ENCODE measurements at regions not wholly inside any gene's neighbourhood (a gene's known extent, or its start where the extent isn't known, plus 50 kb on each side); places are given as distances from the start of the nearest gene placed in this dataset.

- TF ChIP-seq CTCF (IDR thresholded peaks at IDR 0.05): no peak
- Histone ChIP-seq H3K4me2 (replicated peaks; ENCODE audit: extremely low read depth, low read length, poor library complexity, severe bottlenecking) (no peak overlapping the region), H3K9me3 (replicated peaks in 1 of 2; ENCODE audit: control insufficient read depth in 1 of 2, insufficient read depth in 1 of 2, low read length in 2 of 2) (peaks cover 0 to 2% of the 10 kb centered on the region in 2 donors), H2AFZ (ENCODE audit: insufficient read depth, low read depth, low read length, poor library complexity, severe bottlenecking) (no peak overlapping the region), H3K79me2 (ENCODE audit: insufficient read depth, low read length) (no peaks in the 10 kb centered on the region), H4K20me1 (ENCODE audit: insufficient read depth, low read length) (no peaks in the 10 kb centered on the region), H3K27ac (ENCODE audit: low read depth in 1 of 2, low read length in 2 of 2) (no peak overlapping the region), H3K27me3 (ENCODE audit: control insufficient read depth in 2 of 2, insufficient read depth in 2 of 2, low read length in 2 of 2) (no peaks in the 10 kb centered on the region), H3K4me1 (ENCODE audit: control insufficient read depth in 1 of 2, insufficient read depth in 2 of 2, low read length in 2 of 2) (no peaks in the 10 kb centered on the region), H3K9ac (ENCODE audit: insufficient read depth, low read length, poor library complexity, severe bottlenecking) (no peak overlapping the region), H3K36me3 (replicated peaks in 1 of 2; ENCODE audit: control insufficient read depth in 1 of 2, insufficient read depth in 2 of 2, low read length in 2 of 2) (no peaks in the 10 kb centered on the region), H3K4me3 (replicated peaks in 1 of 3; ENCODE audit: low read depth in 2 of 3, low read length in 3 of 3) (no peak overlapping the region)
- Mint-ChIP-seq H3K4me1 (no peaks in the 10 kb centered on the region), H3K4me3 (no peak overlapping the region), H3K27me3 (ENCODE audit: low read depth in 3 of 3) (peaks cover 0 to 5% (median 0%) of the 10 kb centered on the region in 3 donors), H3K27ac (peak overlapping the region in 1 of 7 donors; percentile 1), H3K36me3 (no peaks in the 10 kb centered on the region), H3K9me3 (peaks cover 3 to 10% (median 4%) of the 10 kb centered on the region in 7 donors)
- no peak for DNase-seq
- 84% methylated on average over 5 of the region's 10 CpGs for WGBS (ENCODE audit: insufficient coverage)
- intact Hi-C loops (cut with micrococcal nuclease): no loop called here
These were observed 72.3 kb downstream of the CCDC71L start for GRCh38 chr7:106588422-106589197.

GRCh38 chr7:106584914-106585759 lies 75.8 kb downstream of the CCDC71L start:
- Histone ChIP-seq H3K4me1 (ENCODE audit: control insufficient read depth in 1 of 2, insufficient read depth in 2 of 2, low read length in 2 of 2) (no peaks in the 10 kb centered on the region), H4K20me1 (ENCODE audit: insufficient read depth, low read length) (no peaks in the 10 kb centered on the region), H3K27ac (ENCODE audit: low read depth in 1 of 2, low read length in 2 of 2) (no peak overlapping the region), H3K27me3 (ENCODE audit: control insufficient read depth in 2 of 2, insufficient read depth in 2 of 2, low read length in 2 of 2) (no peaks in the 10 kb centered on the region), H3K36me3 (replicated peaks in 1 of 2; ENCODE audit: control insufficient read depth in 1 of 2, insufficient read depth in 2 of 2, low read length in 2 of 2) (no peaks in the 10 kb centered on the region), H2AFZ (ENCODE audit: insufficient read depth, low read depth, low read length, poor library complexity, severe bottlenecking) (no peak overlapping the region), H3K79me2 (ENCODE audit: insufficient read depth, low read length) (no peaks in the 10 kb centered on the region), H3K9me3 (replicated peaks in 1 of 2; ENCODE audit: control insufficient read depth in 1 of 2, insufficient read depth in 1 of 2, low read length in 2 of 2) (peaks cover 0 to 6% of the 10 kb centered on the region in 2 donors), H3K9ac (ENCODE audit: insufficient read depth, low read length, poor library complexity, severe bottlenecking) (no peak overlapping the region), H3K4me2 (replicated peaks; ENCODE audit: extremely low read depth, low read length, poor library complexity, severe bottlenecking) (no peak overlapping the region), H3K4me3 (replicated peaks in 1 of 3; ENCODE audit: low read depth in 2 of 3, low read length in 3 of 3) (no peak overlapping the region)
- peaks cover 6 to 14% (median 8%) of the 10 kb centered on the region in 7 donors for H3K9me3 Mint-ChIP-seq
- no peak for DNase-seq
- TF ChIP-seq CTCF (IDR thresholded peaks at IDR 0.05): no peak
- intact Hi-C loops (cut with micrococcal nuclease): no loop called here
- H3K4me3 Mint-ChIP-seq: no peak overlapping the region
- H3K27ac Mint-ChIP-seq: no peak overlapping the region
- H3K36me3 Mint-ChIP-seq: no peaks in the 10 kb centered on the region
- peaks cover 0 to 5% (median 0%) of the 10 kb centered on the region in 3 donors for H3K27me3 Mint-ChIP-seq (ENCODE audit: low read depth in 3 of 3)
- no CpG with 5 or more reads among the region's 7 CpGs for WGBS (ENCODE audit: insufficient coverage)
- no peaks in the 10 kb centered on the region for H3K4me1 Mint-ChIP-seq
